ENCODE measurements at regions not wholly inside any gene's neighbourhood (a gene's known extent, or its start where the extent isn't known, plus 50 kb on each side); places are given as distances from the start of the nearest gene placed in this dataset.

DNA sequence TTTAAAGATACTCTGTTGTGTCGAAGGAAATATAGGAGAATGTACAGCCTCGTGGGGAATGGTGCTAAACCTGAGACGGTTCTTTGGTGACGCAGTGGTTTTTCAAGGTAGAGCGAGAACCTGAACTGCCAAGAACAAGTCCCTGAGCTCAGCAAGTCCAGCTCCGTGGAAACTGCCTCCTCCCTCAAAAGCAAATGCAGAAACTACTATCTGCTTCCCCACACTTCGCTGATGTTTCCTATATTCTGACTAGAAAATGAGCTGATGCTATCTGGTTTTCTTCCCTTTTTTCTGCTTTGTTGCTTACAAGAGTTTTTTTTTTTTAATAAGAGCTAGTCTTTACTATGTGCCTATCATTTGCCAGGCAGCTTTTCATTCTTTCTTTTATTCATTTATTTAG is 85.3 kb upstream of the LY86 start:
- ChIA-PET POLR2A (no interaction called here), CTCF (interaction anchor here (1.5 kb wide), 1 partner anchor 8 kb away, joined by 5 read pairs; no protein-coding TSS in a partner anchor)
- TF ChIP-seq BHLHE40 (IDR thresholded peaks at IDR 0.05; ENCODE audit: borderline replicate concordance), result no peak
- TF ChIP-seq ELF4 (IDR thresholded peaks at IDR 0.05), result no peak
- no peak for TF ChIP-seq SP1 (IDR thresholded peaks at IDR 0.05)
- no peak for DNase-seq (ENCODE audit: extremely low spot score)

GRCh38 chr6:6505111-6505510 is 83.4 kb upstream of the LY86 start:
- no peak for TF ChIP-seq BHLHE40 (IDR thresholded peaks at IDR 0.05; ENCODE audit: borderline replicate concordance)
- TF ChIP-seq FOXM1 (IDR thresholded peaks at IDR 0.05; ENCODE audit: borderline replicate concordance), result no peak
- TF ChIP-seq ARNT (IDR thresholded peaks at IDR 0.05), result no peak
- no peak for TF ChIP-seq SP1 (IDR thresholded peaks at IDR 0.05)
- TF ChIP-seq HDGF (IDR thresholded peaks at IDR 0.05; ENCODE audit: borderline replicate concordance), result no peak
- no peak for TF ChIP-seq SUZ12 (IDR thresholded peaks at IDR 0.05)
- no peak for TF ChIP-seq ZNF384 (IDR thresholded peaks at IDR 0.05)
- no peak for TF ChIP-seq LEF1 (IDR thresholded peaks at IDR 0.05; ENCODE audit: borderline replicate concordance)
- no peak for TF ChIP-seq CTBP1 (IDR thresholded peaks at IDR 0.05; ENCODE audit: borderline replicate concordance)
- no peak for TF ChIP-seq NFRKB (IDR thresholded peaks at IDR 0.05)
- no peak for TF ChIP-seq FOXK2 (IDR thresholded peaks at IDR 0.05)
- TF ChIP-seq L3MBTL2 (conservative IDR thresholded peaks at IDR 0.05), result no peak
- no peak for TF ChIP-seq FOXA1 (IDR thresholded peaks at IDR 0.05)
- TF ChIP-seq ELF4 (IDR thresholded peaks at IDR 0.05), result no peak
- TF ChIP-seq, protein P1, sequence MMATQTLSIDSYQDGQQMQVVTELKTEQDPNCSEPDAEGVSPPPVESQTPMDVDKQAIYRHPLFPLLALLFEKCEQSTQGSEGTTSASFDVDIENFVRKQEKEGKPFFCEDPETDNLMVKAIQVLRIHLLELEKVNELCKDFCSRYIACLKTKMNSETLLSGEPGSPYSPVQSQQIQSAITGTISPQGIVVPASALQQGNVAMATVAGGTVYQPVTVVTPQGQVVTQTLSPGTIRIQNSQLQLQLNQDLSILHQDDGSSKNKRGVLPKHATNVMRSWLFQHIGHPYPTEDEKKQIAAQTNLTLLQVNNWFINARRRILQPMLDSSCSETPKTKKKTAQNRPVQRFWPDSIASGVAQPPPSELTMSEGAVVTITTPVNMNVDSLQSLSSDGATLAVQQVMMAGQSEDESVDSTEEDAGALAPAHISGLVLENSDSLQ (IDR thresholded peaks at IDR 0.05), result no peak
- no peak for TF ChIP-seq TARDBP (IDR thresholded peaks at IDR 0.05)
- no peak for DNase-seq (ENCODE audit: extremely low spot score)
- CTCF ChIA-PET, result no interaction called here
- POLR2A ChIA-PET, result no interaction called here

DNA sequence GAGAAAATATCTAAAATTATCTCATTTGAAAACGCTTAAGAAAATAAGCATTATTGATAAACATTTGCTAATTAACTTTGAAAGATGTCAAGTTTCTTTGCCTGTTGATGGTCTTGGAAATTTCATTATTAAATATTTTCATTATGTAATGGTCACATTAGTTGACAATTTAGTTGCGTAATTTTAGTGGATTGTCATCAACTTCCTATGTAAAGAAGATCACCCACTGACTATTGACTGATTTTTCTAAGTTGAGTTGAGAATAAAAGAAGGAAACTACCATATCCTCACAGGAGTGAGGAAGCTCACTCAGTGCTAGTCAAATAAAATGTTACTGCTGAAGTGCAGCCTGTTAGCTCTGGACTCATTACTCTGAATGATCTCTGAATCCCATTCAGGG is 79.9 kb upstream of the LY86 start:
- ChIA-PET POLR2A (no interaction called here), CTCF (no interaction called here)
- TF ChIP-seq FOXA1 (IDR thresholded peaks at IDR 0.05) (no peak), ZNF384 (IDR thresholded peaks at IDR 0.05) (no peak), L3MBTL2 (conservative IDR thresholded peaks at IDR 0.05) (no peak), LEF1 (IDR thresholded peaks at IDR 0.05; ENCODE audit: borderline replicate concordance) (no peak), SUZ12 (IDR thresholded peaks at IDR 0.05) (no peak), NFRKB (IDR thresholded peaks at IDR 0.05) (no peak), SP1 (IDR thresholded peaks at IDR 0.05) (no peak), ARNT (IDR thresholded peaks at IDR 0.05) (no peak), FOXM1 (IDR thresholded peaks at IDR 0.05; ENCODE audit: borderline replicate concordance) (no peak), BHLHE40 (IDR thresholded peaks at IDR 0.05; ENCODE audit: borderline replicate concordance) (no peak), TARDBP (IDR thresholded peaks at IDR 0.05) (no peak), FOXK2 (IDR thresholded peaks at IDR 0.05) (no peak), ELF4 (IDR thresholded peaks at IDR 0.05) (no peak), CTBP1 (IDR thresholded peaks at IDR 0.05; ENCODE audit: borderline replicate concordance) (no peak), HDGF (IDR thresholded peaks at IDR 0.05; ENCODE audit: borderline replicate concordance) (no peak)
- TF ChIP-seq, protein P1 (IDR thresholded peaks at IDR 0.05), result no peak
- no peak for DNase-seq (ENCODE audit: extremely low spot score)

- ChIA-PET CTCF (no interaction called here), POLR2A (no interaction called here)
- TF ChIP-seq CTBP1 (IDR thresholded peaks at IDR 0.05; ENCODE audit: borderline replicate concordance) (no peak), ELF4 (IDR thresholded peaks at IDR 0.05) (no peak), FOXK2 (IDR thresholded peaks at IDR 0.05) (no peak), NFRKB (IDR thresholded peaks at IDR 0.05) (no peak), L3MBTL2 (conservative IDR thresholded peaks at IDR 0.05) (no peak), SP1 (IDR thresholded peaks at IDR 0.05) (no peak), HDGF (IDR thresholded peaks at IDR 0.05; ENCODE audit: borderline replicate concordance) (no peak), FOXA1 (IDR thresholded peaks at IDR 0.05) (no peak), ARNT (IDR thresholded peaks at IDR 0.05) (no peak)
- TF ChIP-seq, protein P1 (IDR thresholded peaks at IDR 0.05), result no peak
- DNase-seq (ENCODE audit: extremely low spot score), result no peak
Measured at GRCh38 chr6:6509284-6509683, 79.2 kb upstream of the LY86 start.

GRCh38 chr6:6512711-6513110 is 75.8 kb upstream of the LY86 start:
- no peak for TF ChIP-seq HDGF (IDR thresholded peaks at IDR 0.05; ENCODE audit: borderline replicate concordance)
- no peak for TF ChIP-seq FOXA1 (IDR thresholded peaks at IDR 0.05)
- TF ChIP-seq ZNF384 (IDR thresholded peaks at IDR 0.05), result no peak
- TF ChIP-seq, protein P1 (IDR thresholded peaks at IDR 0.05), result no peak
- no peak for TF ChIP-seq BHLHE40 (IDR thresholded peaks at IDR 0.05; ENCODE audit: borderline replicate concordance)
- TF ChIP-seq FOXM1 (IDR thresholded peaks at IDR 0.05; ENCODE audit: borderline replicate concordance), result no peak
- no peak for TF ChIP-seq ELF4 (IDR thresholded peaks at IDR 0.05)
- no peak for TF ChIP-seq CTBP1 (IDR thresholded peaks at IDR 0.05; ENCODE audit: borderline replicate concordance)
- no peak for TF ChIP-seq SUZ12 (IDR thresholded peaks at IDR 0.05)
- no peak for TF ChIP-seq SP1 (IDR thresholded peaks at IDR 0.05)
- no peak for DNase-seq (ENCODE audit: extremely low spot score)
- POLR2A ChIA-PET, result no interaction called here
- CTCF ChIA-PET, result no interaction called here
